ENCODE measurements at regions not wholly inside any gene's neighbourhood (a gene's known extent, or its start where the extent isn't known, plus 50 kb on each side); places are given as distances from the start of the nearest gene placed in this dataset.

GRCh38 chr4:151942971-151943370 is 182.2 kb upstream of the GATB start:
- no peak for DNase-seq (ENCODE audit: low read depth, low spot score)
- ChIA-PET CTCF (no interaction called here), POLR2A (no interaction called here)
- Histone ChIP-seq H3K27me3 (ENCODE audit: control insufficient read depth, insufficient read depth, low read length) (no peaks in the 10 kb centered on the region), H3K9me3 (ENCODE audit: control insufficient read depth, insufficient read depth, low read length) (peaks cover 8% of the 10 kb centered on the region; the same call in 1 of the 2 replicates), H3K4me3 (ENCODE audit: low read depth, low read length) (no peak overlapping the region), H3K27ac (ENCODE audit: low read depth, low read length) (no peak overlapping the region)
- no peak for TF ChIP-seq CTCF (IDR thresholded peaks at IDR 0.05; ENCODE audit: low read depth, low read length)

- no peak for TF ChIP-seq CTCF (IDR thresholded peaks at IDR 0.05; ENCODE audit: low read depth, low read length)
- ChIA-PET POLR2A (no interaction called here), CTCF (no interaction called here)
- Histone ChIP-seq H3K4me3 (ENCODE audit: low read depth, low read length) (no peak overlapping the region), H3K9me3 (ENCODE audit: control insufficient read depth, insufficient read depth, low read length) (no peaks in the 10 kb centered on the region), H3K27me3 (ENCODE audit: control insufficient read depth, insufficient read depth, low read length) (no peaks in the 10 kb centered on the region), H3K27ac (ENCODE audit: low read depth, low read length) (no peak overlapping the region)
- DNase-seq (ENCODE audit: low read depth, low spot score): no peak
These were observed 180.3 kb upstream of the GATB start for GRCh38 chr4:151940926-151941617.

DNA sequence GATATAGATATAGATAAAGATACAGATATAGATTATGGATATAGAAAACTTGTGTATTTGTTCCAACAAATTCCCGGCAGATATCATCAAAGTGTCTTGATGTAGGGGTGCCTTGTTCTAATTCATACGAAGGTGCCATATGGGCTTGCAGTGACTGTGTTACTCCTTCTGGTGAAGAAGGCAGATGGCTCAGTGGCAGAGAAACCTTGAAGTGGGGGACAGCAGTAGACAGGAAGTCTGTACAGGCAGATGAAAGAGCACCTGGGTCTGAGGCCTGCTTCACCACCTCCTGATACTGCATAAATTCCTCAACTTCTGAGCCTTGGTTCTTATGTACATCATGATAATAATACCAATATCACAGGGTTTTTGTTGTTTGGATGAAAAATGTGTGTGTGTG is 179.5 kb upstream of the GATB start:
- H3K27ac ChIP-seq (ENCODE audit: low read depth, low read length): no peak overlapping the region
- no peaks in the 10 kb centered on the region for H3K27me3 ChIP-seq (ENCODE audit: control insufficient read depth, insufficient read depth, low read length)
- H3K9me3 ChIP-seq (ENCODE audit: control insufficient read depth, insufficient read depth, low read length): no peaks in the 10 kb centered on the region
- H3K4me3 ChIP-seq (ENCODE audit: low read depth, low read length): no peak overlapping the region
- ChIA-PET CTCF (no interaction called here), POLR2A (no interaction called here)
- no peak for TF ChIP-seq CTCF (IDR thresholded peaks at IDR 0.05; ENCODE audit: low read depth, low read length)
- DNase-seq (ENCODE audit: low read depth, low spot score): no peak

GRCh38 chr4:151939670-151940069 is 178.9 kb upstream of the GATB start:
- ChIA-PET POLR2A (no interaction called here), CTCF (no interaction called here)
- no peak overlapping the region for H3K27ac ChIP-seq (ENCODE audit: low read depth, low read length)
- H3K27me3 ChIP-seq (ENCODE audit: control insufficient read depth, insufficient read depth, low read length): no peaks in the 10 kb centered on the region
- no peak for TF ChIP-seq CTCF (IDR thresholded peaks at IDR 0.05; ENCODE audit: low read depth, low read length)
- no peaks in the 10 kb centered on the region for H3K9me3 ChIP-seq (ENCODE audit: control insufficient read depth, insufficient read depth, low read length)
- no peak for DNase-seq (ENCODE audit: low read depth, low spot score)
- H3K4me3 ChIP-seq (ENCODE audit: low read depth, low read length): no peak overlapping the region

DNA sequence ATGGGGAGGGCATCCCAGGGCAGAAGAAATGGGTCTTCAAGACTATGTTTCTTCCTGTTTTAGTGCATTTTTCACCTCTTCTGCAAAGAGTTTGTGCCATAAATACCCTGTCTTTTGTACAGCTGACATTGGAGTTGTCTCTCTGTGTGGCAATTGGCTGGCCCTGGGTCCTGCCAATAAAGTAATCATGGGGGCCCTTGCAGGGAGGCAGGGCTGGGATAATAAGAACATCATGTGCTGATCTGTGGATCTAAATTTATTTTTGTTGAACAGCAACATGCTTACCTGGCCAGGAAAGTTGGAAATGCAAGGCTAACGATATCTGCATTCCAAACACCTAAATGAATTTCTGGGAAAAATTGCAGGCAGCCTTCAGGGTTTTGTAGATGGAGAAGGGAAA is 174.6 kb upstream of the GATB start:
- Histone ChIP-seq H3K27ac (ENCODE audit: low read depth, low read length) (no peak overlapping the region), H3K9me3 (ENCODE audit: control insufficient read depth, insufficient read depth, low read length) (no peaks in the 10 kb centered on the region), H3K27me3 (ENCODE audit: control insufficient read depth, insufficient read depth, low read length) (no peaks in the 10 kb centered on the region), H3K4me3 (ENCODE audit: low read depth, low read length) (no peak overlapping the region)
- no peak for TF ChIP-seq CTCF (IDR thresholded peaks at IDR 0.05; ENCODE audit: low read depth, low read length)
- POLR2A ChIA-PET: no interaction called here
- no peak for DNase-seq (ENCODE audit: low read depth, low spot score)
- CTCF ChIA-PET: no interaction called here

Data from AG04450 (cell line).